ENCODE measurements at regions not wholly inside any gene's neighbourhood (a gene's known extent, or its start where the extent isn't known, plus 50 kb on each side); places are given as distances from the start of the nearest gene placed in this dataset.

DNA sequence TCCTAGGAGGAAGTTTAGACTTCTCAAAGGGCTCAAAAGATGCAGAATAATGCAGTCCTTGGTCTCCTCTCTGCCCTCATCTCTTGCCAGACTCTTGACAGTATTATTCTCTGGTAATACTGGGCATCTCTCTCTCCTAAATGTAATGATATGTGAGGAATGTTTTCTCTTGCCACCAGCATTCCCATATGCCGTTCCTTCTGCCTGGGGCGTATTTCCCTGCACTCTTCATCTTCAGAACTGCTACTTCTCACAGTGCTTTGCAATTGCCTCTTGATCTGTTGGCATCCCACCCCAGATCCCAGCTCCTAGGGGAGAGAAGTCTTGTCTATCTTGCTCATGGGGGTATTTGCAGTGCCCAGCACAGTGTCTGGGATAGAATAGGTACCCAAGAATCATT lies 107.4 kb downstream of the RASSF10 start:
- no peaks in the 10 kb centered on the region for H3K9me3 ChIP-seq (ENCODE audit: control insufficient read depth, low read length)
- 92 to 97% methylated on average over 2 of the region's 2 CpGs for WGBS, 2 experiments
- H3K4me1 ChIP-seq (ENCODE audit: control insufficient read depth, insufficient read depth, low read length), result peaks cover 24% of the 10 kb centered on the region
- H3K36me3 ChIP-seq (ENCODE audit: control insufficient read depth, insufficient read depth, low read length), result no peaks in the 10 kb centered on the region
- no peaks in the 10 kb centered on the region for H3K27me3 ChIP-seq (ENCODE audit: control insufficient read depth, insufficient read depth, low read length, poor library complexity, severe bottlenecking)
- H3K27ac ChIP-seq (ENCODE audit: insufficient read depth, low read depth, low read length, poor library complexity, severe bottlenecking), result no peak overlapping the region
- H3K4me3 ChIP-seq (ENCODE audit: insufficient read depth, low read depth, low read length), result no peak overlapping the region

DNA sequence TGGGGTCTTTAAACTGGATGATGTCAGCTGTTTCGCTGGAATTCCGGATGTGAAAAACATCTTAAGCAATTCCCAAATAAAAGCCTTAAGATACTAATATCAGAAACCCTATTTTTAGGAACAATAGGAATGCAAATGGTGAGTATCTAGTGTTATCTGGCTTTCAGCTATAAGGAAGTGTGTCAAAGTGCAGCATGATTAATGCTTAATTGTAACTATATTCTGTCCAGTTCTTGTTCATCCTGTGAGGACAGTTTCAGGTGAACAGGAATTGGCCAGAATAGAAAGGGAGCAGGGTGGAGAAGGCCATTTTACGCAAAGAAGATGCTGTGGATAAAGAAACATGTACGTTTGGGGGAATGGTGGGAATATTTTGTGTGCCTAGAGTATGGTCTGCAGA lies 108.2 kb downstream of the RASSF10 start:
- no peak overlapping the region for H3K27ac ChIP-seq (ENCODE audit: insufficient read depth, low read depth, low read length, poor library complexity, severe bottlenecking)
- H3K36me3 ChIP-seq (ENCODE audit: control insufficient read depth, insufficient read depth, low read length), result no peaks in the 10 kb centered on the region
- H3K27me3 ChIP-seq (ENCODE audit: control insufficient read depth, insufficient read depth, low read length, poor library complexity, severe bottlenecking), result no peaks in the 10 kb centered on the region
- peaks cover 21% of the 10 kb centered on the region for H3K4me1 ChIP-seq (ENCODE audit: control insufficient read depth, insufficient read depth, low read length)
- 1 to 50% methylated on average over 2 to 4 of the region's 4 CpGs for WGBS, 2 experiments
- no peaks in the 10 kb centered on the region for H3K9me3 ChIP-seq (ENCODE audit: control insufficient read depth, low read length)
- H3K4me3 ChIP-seq (ENCODE audit: insufficient read depth, low read depth, low read length), result no peak overlapping the region

DNA sequence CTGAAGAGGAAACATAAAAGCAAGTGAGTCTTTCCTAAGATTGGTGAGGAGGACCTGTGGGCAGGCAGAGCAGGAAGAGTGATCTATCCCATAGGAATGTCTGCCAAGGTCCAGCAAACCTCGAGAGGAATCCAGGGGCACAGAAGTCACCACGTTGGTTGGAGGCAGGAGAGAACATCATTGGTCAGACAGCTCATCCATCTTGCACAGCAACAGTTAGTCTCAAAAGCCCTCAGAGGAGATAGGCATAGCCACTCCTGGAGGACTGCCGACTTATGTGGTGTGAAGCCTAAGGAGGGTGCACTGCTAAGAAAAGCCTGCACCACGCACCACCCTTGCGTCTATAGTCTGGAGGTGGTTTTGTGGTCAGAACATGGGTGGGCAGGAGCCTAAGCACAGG lies 109.1 kb downstream of the RASSF10 start:
- 90 to 91% methylated on average over 5 of the region's 5 CpGs for whole genome bisulfite sequencing, 2 experiments
- no peaks in the 10 kb centered on the region for H3K27me3 ChIP-seq (ENCODE audit: control insufficient read depth, insufficient read depth, low read length, poor library complexity, severe bottlenecking)
- H3K4me1 ChIP-seq (ENCODE audit: control insufficient read depth, insufficient read depth, low read length), result peaks cover 21% of the 10 kb centered on the region
- H3K9me3 ChIP-seq (ENCODE audit: control insufficient read depth, low read length), result no peaks in the 10 kb centered on the region
- H3K27ac ChIP-seq (ENCODE audit: insufficient read depth, low read depth, low read length, poor library complexity, severe bottlenecking), result no peak overlapping the region
- H3K4me3 ChIP-seq (ENCODE audit: insufficient read depth, low read depth, low read length), result no peak overlapping the region
- no peaks in the 10 kb centered on the region for H3K36me3 ChIP-seq (ENCODE audit: control insufficient read depth, insufficient read depth, low read length)

DNA sequence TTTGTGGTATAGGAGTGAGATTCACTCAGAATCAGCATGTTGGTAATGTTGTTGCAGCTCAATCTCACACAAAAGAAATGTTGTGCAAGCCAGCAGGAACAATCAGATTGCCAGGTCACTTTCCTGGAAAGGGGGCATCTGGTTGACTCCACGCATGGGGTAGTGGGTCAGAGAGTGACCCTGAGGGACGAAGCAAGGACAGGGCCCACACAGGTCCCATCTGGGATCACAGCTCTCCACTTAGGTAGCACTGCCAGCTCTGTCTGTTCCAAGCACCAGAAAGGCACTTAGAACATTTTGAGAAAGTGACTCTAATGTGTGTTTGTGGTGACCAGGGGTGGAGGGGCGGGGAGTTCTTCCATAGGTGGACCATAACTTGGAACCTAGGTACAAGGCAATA lies 109.5 kb downstream of the RASSF10 start:
- no peaks in the 10 kb centered on the region for H3K9me3 ChIP-seq (ENCODE audit: control insufficient read depth, low read length)
- H3K27me3 ChIP-seq (ENCODE audit: control insufficient read depth, insufficient read depth, low read length, poor library complexity, severe bottlenecking), result no peaks in the 10 kb centered on the region
- H3K27ac ChIP-seq (ENCODE audit: insufficient read depth, low read depth, low read length, poor library complexity, severe bottlenecking), result no peak overlapping the region
- peaks cover 21% of the 10 kb centered on the region for H3K4me1 ChIP-seq (ENCODE audit: control insufficient read depth, insufficient read depth, low read length)
- 95 to 97% methylated on average over 3 of the region's 3 CpGs for WGBS, 2 experiments
- H3K4me3 ChIP-seq (ENCODE audit: insufficient read depth, low read depth, low read length), result no peak overlapping the region
- no peaks in the 10 kb centered on the region for H3K36me3 ChIP-seq (ENCODE audit: control insufficient read depth, insufficient read depth, low read length)

DNA sequence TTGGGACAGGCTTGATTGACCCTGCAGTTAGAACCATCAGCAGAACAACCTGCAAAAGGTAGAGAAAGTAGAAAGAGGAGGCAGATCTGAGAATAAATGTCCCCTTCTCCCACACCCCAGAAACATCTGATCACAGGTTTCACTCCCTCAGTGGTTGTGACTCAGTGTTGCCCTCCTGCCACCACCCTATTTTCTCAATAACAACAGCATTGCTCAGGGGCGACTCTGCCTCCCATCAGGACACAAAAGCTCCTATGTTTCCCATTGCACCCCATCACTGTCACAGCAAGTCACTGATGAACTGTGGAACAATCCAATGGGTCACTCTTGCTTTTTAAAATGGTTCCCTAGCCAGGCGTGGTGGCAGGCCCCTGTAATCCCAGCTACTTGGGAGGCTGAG lies 110.2 kb downstream of the RASSF10 start:
- H3K27me3 ChIP-seq (ENCODE audit: control insufficient read depth, insufficient read depth, low read length, poor library complexity, severe bottlenecking), result no peaks in the 10 kb centered on the region
- no peaks in the 10 kb centered on the region for H3K9me3 ChIP-seq (ENCODE audit: control insufficient read depth, low read length)
- H3K36me3 ChIP-seq (ENCODE audit: control insufficient read depth, insufficient read depth, low read length), result no peaks in the 10 kb centered on the region
- H3K4me1 ChIP-seq (ENCODE audit: control insufficient read depth, insufficient read depth, low read length), result peaks cover 16% of the 10 kb centered on the region
- no peak overlapping the region for H3K4me3 ChIP-seq (ENCODE audit: insufficient read depth, low read depth, low read length)
- 94 to 98% methylated on average over 2 of the region's 2 CpGs for WGBS, 2 experiments
- H3K27ac ChIP-seq (ENCODE audit: insufficient read depth, low read depth, low read length, poor library complexity, severe bottlenecking), result no peak overlapping the region

DNA sequence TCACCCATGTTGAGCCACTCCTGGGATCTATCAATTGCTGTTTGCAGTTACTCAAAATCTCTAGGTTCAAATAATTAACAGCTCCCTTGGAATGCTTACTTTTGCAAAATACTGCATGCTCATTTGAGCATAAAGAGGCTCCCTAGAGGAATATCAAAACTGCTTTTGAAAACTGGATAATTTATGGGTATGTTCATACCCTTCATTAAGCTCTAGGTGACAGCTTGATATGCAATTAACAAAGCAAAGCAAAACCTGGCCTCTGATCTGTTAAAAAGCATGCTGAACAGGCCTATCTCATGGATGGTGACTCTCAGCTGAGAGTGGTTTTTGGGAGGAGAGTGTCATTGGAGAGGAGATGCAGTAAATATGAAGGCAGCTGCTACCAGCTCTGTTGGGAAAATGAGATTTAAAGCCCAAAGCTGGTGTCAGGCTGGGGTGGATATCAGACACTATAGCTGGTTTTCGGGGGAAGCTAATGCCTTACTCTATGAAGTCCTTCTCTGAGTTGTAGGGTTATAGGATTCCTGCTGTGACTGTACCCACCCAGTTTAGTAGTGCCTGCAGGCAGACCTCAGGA lies 110.9 kb downstream of the RASSF10 start:
- H3K27ac ChIP-seq (ENCODE audit: insufficient read depth, low read depth, low read length, poor library complexity, severe bottlenecking), result no peak overlapping the region
- H3K4me1 ChIP-seq (ENCODE audit: control insufficient read depth, insufficient read depth, low read length), result peaks cover 10% of the 10 kb centered on the region
- no peaks in the 10 kb centered on the region for H3K27me3 ChIP-seq (ENCODE audit: control insufficient read depth, insufficient read depth, low read length, poor library complexity, severe bottlenecking)
- no peaks in the 10 kb centered on the region for H3K9me3 ChIP-seq (ENCODE audit: control insufficient read depth, low read length)
- H3K36me3 ChIP-seq (ENCODE audit: control insufficient read depth, insufficient read depth, low read length), result no peaks in the 10 kb centered on the region
- WGBS, 2 experiments, result 79 to 80% methylated on average over 1 of the region's 1 CpG
- no peak overlapping the region for H3K4me3 ChIP-seq (ENCODE audit: insufficient read depth, low read depth, low read length)

DNA sequence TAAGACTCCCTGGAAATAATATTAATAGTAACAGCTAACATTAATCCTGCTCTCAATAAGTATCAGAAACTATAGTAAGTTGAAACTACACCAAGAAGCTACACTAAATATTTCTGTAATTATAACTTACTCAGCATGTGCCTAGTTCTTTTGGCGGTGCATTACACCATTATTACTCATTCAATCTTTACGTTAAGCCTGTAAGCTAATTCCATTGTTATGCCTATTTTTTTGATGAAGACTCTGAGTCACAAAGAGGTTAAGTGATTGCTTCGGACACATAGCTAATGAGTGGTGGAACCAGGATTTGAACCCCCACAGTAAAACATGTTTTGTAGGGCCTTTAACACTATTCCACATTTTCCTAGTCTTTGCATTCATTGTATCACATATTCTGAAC lies 111.6 kb downstream of the RASSF10 start:
- H3K36me3 ChIP-seq (ENCODE audit: control insufficient read depth, insufficient read depth, low read length), result no peaks in the 10 kb centered on the region
- 49 to 53% methylated on average over 3 of the region's 3 CpGs for WGBS, 2 experiments
- H3K4me1 ChIP-seq (ENCODE audit: control insufficient read depth, insufficient read depth, low read length), result peaks cover 4% of the 10 kb centered on the region
- H3K27me3 ChIP-seq (ENCODE audit: control insufficient read depth, insufficient read depth, low read length, poor library complexity, severe bottlenecking), result no peaks in the 10 kb centered on the region
- H3K27ac ChIP-seq (ENCODE audit: insufficient read depth, low read depth, low read length, poor library complexity, severe bottlenecking), result no peak overlapping the region
- H3K9me3 ChIP-seq (ENCODE audit: control insufficient read depth, low read length), result no peaks in the 10 kb centered on the region
- no peak overlapping the region for H3K4me3 ChIP-seq (ENCODE audit: insufficient read depth, low read depth, low read length)

DNA sequence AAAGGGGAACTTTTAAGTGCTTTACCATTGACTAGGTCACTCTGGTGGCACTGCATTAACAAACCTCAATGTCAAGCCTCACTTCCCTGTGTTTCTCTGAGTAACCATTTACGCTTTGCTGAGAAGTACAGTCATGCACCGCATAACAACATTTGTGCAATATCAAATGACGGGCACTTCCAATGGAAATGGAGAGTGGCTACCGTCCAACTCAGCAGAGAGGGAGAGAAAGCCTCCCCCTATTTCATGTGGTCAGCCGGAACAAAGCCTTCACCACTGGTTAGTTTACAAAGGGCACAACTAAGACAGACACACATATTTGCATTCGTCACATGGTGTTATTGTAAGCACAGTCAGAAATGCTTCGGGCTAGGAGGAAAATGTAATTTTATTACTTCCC lies 117.3 kb downstream of the RASSF10 start:
- H3K4me3 ChIP-seq (ENCODE audit: insufficient read depth, low read depth, low read length), result no peak overlapping the region
- WGBS, 2 experiments, result 84 to 88% methylated on average over 7 of the region's 7 CpGs

DNA sequence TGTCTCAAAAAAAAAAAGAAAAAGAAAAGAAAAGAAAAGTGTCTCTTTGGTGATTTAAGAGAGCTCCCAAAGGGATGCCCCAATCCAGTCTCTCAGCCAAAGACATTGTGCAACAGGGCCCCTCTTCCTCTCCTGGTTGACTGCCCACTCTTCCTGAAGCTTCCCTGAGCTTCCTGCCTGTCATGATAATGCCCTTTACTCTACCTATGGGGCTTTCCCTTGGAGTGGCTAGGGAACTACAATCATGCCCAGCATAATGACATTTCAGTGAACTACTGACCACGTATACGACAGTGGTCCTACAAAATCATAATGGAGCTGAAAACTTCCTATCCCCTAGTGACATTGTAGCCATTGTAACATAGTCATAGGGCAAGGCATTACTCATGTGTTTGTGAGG lies 118.0 kb downstream of the RASSF10 start:
- no peaks in the 10 kb centered on the region for H3K9me3 ChIP-seq (ENCODE audit: control insufficient read depth, low read length)
- H3K4me1 ChIP-seq (ENCODE audit: control insufficient read depth, insufficient read depth, low read length), result no peaks in the 10 kb centered on the region
- WGBS, 2 experiments, result 96 to 100% methylated on average over 2 of the region's 2 CpGs
- no peak overlapping the region for H3K27ac ChIP-seq (ENCODE audit: insufficient read depth, low read depth, low read length, poor library complexity, severe bottlenecking)
- H3K27me3 ChIP-seq (ENCODE audit: control insufficient read depth, insufficient read depth, low read length, poor library complexity, severe bottlenecking), result no peaks in the 10 kb centered on the region
- H3K36me3 ChIP-seq (ENCODE audit: control insufficient read depth, insufficient read depth, low read length), result no peaks in the 10 kb centered on the region
- no peak overlapping the region for H3K4me3 ChIP-seq (ENCODE audit: insufficient read depth, low read depth, low read length)

More for the DNA sequence above, 117.3 kb downstream of the RASSF10 start:
- no peaks in the 10 kb centered on the region for H3K9me3 ChIP-seq (ENCODE audit: control insufficient read depth, low read length)
- no peaks in the 10 kb centered on the region for H3K4me1 ChIP-seq (ENCODE audit: control insufficient read depth, insufficient read depth, low read length)
- no peak overlapping the region for H3K27ac ChIP-seq (ENCODE audit: insufficient read depth, low read depth, low read length, poor library complexity, severe bottlenecking)
- no peaks in the 10 kb centered on the region for H3K27me3 ChIP-seq (ENCODE audit: control insufficient read depth, insufficient read depth, low read length, poor library complexity, severe bottlenecking)
- no peaks in the 10 kb centered on the region for H3K36me3 ChIP-seq (ENCODE audit: control insufficient read depth, insufficient read depth, low read length)

DNA sequence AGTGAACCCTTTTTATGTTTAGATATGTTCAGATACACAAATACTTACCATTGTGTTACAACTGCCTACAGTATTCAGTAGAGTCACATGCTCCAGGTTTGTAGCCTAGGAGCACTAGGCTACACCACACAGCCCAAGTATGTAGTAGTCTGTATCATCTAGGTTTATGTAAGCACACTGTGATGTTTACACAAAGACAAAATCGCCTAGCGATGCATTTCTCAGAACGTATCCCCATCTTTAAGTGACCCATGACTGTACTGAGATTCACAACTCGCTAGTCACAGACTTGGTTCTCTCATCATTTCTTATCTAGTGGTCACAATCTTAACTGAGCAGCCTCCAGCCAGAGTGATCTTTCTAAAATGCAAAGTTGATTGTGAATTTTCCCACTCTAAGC lies 119.2 kb downstream of the RASSF10 start:
- H3K4me1 ChIP-seq (ENCODE audit: control insufficient read depth, insufficient read depth, low read length), result no peaks in the 10 kb centered on the region
- WGBS, 2 experiments, result 96% methylated on average over 4 of the region's 4 CpGs
- H3K9me3 ChIP-seq (ENCODE audit: control insufficient read depth, low read length), result no peaks in the 10 kb centered on the region
- H3K36me3 ChIP-seq (ENCODE audit: control insufficient read depth, insufficient read depth, low read length), result no peaks in the 10 kb centered on the region
- H3K27ac ChIP-seq (ENCODE audit: insufficient read depth, low read depth, low read length, poor library complexity, severe bottlenecking), result no peak overlapping the region
- no peaks in the 10 kb centered on the region for H3K27me3 ChIP-seq (ENCODE audit: control insufficient read depth, insufficient read depth, low read length, poor library complexity, severe bottlenecking)
- no peak overlapping the region for H3K4me3 ChIP-seq (ENCODE audit: insufficient read depth, low read depth, low read length)

DNA sequence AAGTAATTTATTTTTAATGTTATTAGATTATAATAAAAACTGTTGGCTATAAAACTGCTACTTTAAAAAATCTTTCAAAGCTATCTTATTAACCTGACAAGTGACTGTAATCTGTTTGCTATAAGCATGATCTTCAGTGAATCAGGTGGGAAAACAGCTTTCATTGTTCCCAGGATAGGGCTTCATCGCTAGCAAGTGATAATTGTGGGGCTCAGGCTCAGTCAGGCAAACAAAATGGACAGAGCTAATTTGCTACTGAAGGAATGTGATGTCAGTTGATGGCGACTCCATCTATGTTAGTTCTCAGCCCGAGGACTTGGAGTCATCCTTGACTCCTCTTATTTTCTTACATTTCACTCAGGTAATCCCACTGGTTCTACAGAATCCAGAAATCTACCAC lies 125.0 kb downstream of the RASSF10 start:
- Histone ChIP-seq H3K36me3 (ENCODE audit: control insufficient read depth, insufficient read depth, low read length) (no peaks in the 10 kb centered on the region), H3K4me1 (ENCODE audit: control insufficient read depth, insufficient read depth, low read length) (peaks cover 16% of the 10 kb centered on the region), H3K27ac (ENCODE audit: insufficient read depth, low read depth, low read length, poor library complexity, severe bottlenecking) (no peak overlapping the region), H3K9me3 (ENCODE audit: control insufficient read depth, low read length) (no peaks in the 10 kb centered on the region), H3K27me3 (ENCODE audit: control insufficient read depth, insufficient read depth, low read length, poor library complexity, severe bottlenecking) (no peaks in the 10 kb centered on the region), H3K4me3 (ENCODE audit: insufficient read depth, low read depth, low read length) (no peak overlapping the region)
- WGBS, 2 experiments, result 85 to 87% methylated on average over 3 of the region's 3 CpGs
